ENCODE measurements at regions not wholly inside any gene's neighbourhood (a gene's known extent, or its start where the extent isn't known, plus 50 kb on each side); places are given as distances from the start of the nearest gene placed in this dataset.
"Not testable (repeated sequence)": the region's sequence is repeated elsewhere in the genome, so short reads cannot be mapped to it uniquely, and the experiment has no call there.

DNA sequence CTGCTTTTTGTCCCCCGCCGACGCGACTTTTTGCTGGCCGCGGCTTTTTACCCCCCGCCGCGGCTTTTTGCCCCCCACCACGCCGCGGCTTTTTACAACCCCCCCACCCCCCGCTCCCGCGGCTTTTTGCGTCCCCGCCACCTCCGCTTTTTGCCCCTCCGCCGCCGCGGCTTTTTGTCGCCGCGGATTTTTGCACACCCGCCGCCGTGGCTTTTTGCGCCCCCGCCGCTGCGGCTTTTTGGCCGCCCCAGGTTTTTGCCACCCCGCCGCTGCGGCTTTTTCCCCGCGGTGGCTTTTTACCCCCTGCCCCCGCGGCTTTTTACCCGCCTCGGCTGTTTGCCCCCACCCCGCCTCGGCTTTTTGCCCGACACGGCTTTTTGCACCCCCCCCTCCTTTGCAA is 205.5 kb downstream of the CCT8L2 start:
- TF ChIP-seq, protein P1, sequence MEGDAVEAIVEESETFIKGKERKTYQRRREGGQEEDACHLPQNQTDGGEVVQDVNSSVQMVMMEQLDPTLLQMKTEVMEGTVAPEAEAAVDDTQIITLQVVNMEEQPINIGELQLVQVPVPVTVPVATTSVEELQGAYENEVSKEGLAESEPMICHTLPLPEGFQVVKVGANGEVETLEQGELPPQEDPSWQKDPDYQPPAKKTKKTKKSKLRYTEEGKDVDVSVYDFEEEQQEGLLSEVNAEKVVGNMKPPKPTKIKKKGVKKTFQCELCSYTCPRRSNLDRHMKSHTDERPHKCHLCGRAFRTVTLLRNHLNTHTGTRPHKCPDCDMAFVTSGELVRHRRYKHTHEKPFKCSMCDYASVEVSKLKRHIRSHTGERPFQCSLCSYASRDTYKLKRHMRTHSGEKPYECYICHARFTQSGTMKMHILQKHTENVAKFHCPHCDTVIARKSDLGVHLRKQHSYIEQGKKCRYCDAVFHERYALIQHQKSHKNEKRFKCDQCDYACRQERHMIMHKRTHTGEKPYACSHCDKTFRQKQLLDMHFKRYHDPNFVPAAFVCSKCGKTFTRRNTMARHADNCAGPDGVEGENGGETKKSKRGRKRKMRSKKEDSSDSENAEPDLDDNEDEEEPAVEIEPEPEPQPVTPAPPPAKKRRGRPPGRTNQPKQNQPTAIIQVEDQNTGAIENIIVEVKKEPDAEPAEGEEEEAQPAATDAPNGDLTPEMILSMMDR (conservative IDR thresholded peaks at IDR 0.05), result no peak
- no peak for TF ChIP-seq ZFX (IDR thresholded peaks at IDR 0.05)

DNA sequence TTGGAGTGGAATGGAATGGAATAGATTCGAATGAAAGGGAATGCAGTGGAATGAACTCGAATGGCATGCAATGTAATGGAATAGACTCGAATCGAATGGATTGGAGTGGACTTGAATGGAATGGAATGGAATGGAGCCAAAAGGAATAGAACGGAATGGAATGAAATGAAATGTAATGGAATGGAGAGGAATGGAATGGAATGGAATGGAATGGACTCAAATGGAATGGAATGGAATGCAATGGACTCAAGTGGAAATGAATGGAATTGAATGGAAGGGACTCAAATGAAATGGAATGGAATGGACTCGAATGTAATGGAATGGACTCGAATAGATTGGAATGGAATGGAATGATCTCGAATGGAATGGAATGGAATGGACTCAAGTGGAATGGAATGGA is 231.3 kb downstream of the CCT8L2 start:
- not testable (repeated sequence) for H3K27ac ChIP-seq

More for the DNA sequence above, 205.5 kb downstream of the CCT8L2 start:
- no peak overlapping the region for H3K27ac ChIP-seq

DNA sequence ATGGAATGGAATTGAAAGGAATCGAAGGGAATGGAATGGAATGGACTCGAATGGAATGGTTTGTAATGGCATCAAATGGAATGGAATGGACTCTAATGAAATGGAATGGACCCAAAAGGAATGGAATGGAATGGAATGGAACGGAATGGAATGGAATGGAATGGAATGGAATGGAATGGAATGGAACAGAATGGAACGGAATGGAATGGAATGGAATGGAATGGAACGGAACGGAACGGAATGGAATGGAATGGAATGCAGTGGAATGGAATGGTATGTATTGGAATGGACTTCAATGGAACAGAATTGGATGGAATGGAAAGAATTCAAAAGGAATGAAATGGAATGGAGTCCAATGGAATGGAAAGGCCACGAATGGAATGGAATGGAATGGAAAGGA is 240.0 kb downstream of the CCT8L2 start:
- H3K27ac ChIP-seq, result not testable (repeated sequence)

DNA sequence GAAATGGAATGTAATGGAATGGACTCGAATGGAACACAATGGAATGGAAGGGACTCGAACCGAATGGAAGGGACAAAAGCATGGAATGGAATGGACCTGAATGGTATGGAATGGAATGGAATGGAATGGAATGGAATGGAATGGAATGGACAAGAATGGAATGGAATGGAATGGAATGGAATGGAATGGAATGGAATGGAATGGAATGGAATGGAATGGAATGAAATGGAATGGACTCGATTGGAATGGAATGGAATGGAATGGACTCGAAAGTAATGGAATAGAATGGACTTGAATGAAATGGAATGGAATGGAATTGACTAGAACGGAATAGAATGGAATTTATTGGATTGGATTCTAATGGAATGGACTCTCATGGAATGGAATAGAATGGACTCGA is 245.5 kb downstream of the CCT8L2 start:
- H3K27ac ChIP-seq, result not testable (repeated sequence)

DNA sequence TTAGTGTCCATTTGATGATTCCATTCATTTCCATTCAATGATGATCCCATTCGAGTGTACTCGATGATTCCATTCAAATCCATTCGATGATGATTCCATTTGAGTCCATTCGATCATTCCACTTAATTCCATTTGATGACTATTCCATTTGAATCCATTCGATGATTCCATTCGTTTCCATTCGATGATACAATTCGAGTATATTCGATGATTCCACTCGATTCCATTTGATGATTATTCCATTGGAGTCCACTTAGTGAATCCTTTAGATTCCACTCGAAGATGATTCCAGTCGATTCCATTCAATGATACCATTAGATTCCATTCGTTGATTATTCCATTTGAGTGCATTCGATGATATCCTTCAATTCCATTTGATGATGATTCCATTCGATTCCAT is 277.0 kb downstream of the CCT8L2 start:
- H3K27ac ChIP-seq, result not testable (repeated sequence)

All from C4-2B (cell line).